ENCODE measurements at regions not wholly inside any gene's neighbourhood (a gene's known extent, or its start where the extent isn't known, plus 50 kb on each side); places are given as distances from the start of the nearest gene placed in this dataset.

DNA sequence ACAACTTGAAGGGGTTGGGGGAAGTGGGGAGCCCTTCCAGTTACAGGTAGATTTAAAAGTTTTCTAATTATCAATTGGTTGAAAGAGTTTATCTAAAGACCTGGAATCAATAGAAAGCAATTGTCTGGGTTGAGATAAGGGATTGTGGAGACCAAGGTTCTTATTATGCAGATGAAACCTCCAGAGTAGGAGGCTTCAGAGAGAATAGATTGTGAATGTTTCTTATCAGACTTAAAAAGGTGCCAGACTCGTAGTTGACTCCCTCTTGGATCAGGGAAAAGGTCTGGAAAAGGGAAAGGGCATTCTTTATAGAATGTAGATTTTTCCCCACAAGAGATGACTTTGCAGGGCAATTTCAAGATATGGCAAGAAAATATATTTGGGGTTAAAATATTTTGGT is 100.8 kb downstream of the GADD45G start:
- WGBS (ENCODE audit: insufficient coverage), result no CpG with 5 or more reads among the region's 1 CpG
- peaks cover 0 to 3% (median 0%) of the 10 kb centered on the region in 7 donors for H3K9me3 Mint-ChIP-seq
- no peaks in the 10 kb centered on the region for H3K36me3 Mint-ChIP-seq
- no peaks in the 10 kb centered on the region for H3K79me2 ChIP-seq (ENCODE audit: insufficient read depth, low read length)
- H3K4me3 Mint-ChIP-seq, result no peak overlapping the region
- no peak overlapping the region for H3K4me2 ChIP-seq (replicated peaks; ENCODE audit: extremely low read depth, low read length, poor library complexity, severe bottlenecking)
- intact Hi-C loops (cut with micrococcal nuclease), result no loop called here
- H3K9me3 ChIP-seq (replicated peaks in 1 of 2; ENCODE audit: control insufficient read depth in 1 of 2, insufficient read depth in 1 of 2, low read length in 2 of 2), result no peaks in the 10 kb centered on the region
- no peak overlapping the region for H3K27ac ChIP-seq (ENCODE audit: low read depth in 1 of 2, low read length in 2 of 2)
- H3K36me3 ChIP-seq (replicated peaks in 1 of 2; ENCODE audit: control insufficient read depth in 1 of 2, insufficient read depth in 2 of 2, low read length in 2 of 2), result no peaks in the 10 kb centered on the region
- no peak overlapping the region for H2AFZ ChIP-seq (ENCODE audit: insufficient read depth, low read depth, low read length, poor library complexity, severe bottlenecking)
- no peak overlapping the region for H3K27ac Mint-ChIP-seq
- H3K4me3 ChIP-seq (replicated peaks in 1 of 3; ENCODE audit: low read depth in 2 of 3, low read length in 3 of 3), result no peak overlapping the region
- H3K4me1 Mint-ChIP-seq, result peaks cover 16% of the 10 kb centered on the region
- peaks cover 1 to 6% (median 2%) of the 10 kb centered on the region in 3 donors for H3K27me3 Mint-ChIP-seq (ENCODE audit: low read depth in 3 of 3)
- H3K4me1 ChIP-seq (ENCODE audit: control insufficient read depth in 1 of 2, insufficient read depth in 2 of 2, low read length in 2 of 2), result peaks cover 9 to 12% of the 10 kb centered on the region in 2 donors
- TF ChIP-seq, protein P1, sequence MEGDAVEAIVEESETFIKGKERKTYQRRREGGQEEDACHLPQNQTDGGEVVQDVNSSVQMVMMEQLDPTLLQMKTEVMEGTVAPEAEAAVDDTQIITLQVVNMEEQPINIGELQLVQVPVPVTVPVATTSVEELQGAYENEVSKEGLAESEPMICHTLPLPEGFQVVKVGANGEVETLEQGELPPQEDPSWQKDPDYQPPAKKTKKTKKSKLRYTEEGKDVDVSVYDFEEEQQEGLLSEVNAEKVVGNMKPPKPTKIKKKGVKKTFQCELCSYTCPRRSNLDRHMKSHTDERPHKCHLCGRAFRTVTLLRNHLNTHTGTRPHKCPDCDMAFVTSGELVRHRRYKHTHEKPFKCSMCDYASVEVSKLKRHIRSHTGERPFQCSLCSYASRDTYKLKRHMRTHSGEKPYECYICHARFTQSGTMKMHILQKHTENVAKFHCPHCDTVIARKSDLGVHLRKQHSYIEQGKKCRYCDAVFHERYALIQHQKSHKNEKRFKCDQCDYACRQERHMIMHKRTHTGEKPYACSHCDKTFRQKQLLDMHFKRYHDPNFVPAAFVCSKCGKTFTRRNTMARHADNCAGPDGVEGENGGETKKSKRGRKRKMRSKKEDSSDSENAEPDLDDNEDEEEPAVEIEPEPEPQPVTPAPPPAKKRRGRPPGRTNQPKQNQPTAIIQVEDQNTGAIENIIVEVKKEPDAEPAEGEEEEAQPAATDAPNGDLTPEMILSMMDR (IDR thresholded peaks at IDR 0.05), result no peak
- no peaks in the 10 kb centered on the region for H3K27me3 ChIP-seq (ENCODE audit: control insufficient read depth in 2 of 2, insufficient read depth in 2 of 2, low read length in 2 of 2)
- no peak overlapping the region for H3K9ac ChIP-seq (ENCODE audit: insufficient read depth, low read length, poor library complexity, severe bottlenecking)
- no peak for DNase-seq
- H4K20me1 ChIP-seq (ENCODE audit: insufficient read depth, low read length), result no peaks in the 10 kb centered on the region

- H3K27ac Mint-ChIP-seq, result no peak overlapping the region
- no peak overlapping the region for H3K4me3 ChIP-seq (replicated peaks in 1 of 3; ENCODE audit: low read depth in 2 of 3, low read length in 3 of 3)
- no peaks in the 10 kb centered on the region for H3K36me3 ChIP-seq (replicated peaks in 1 of 2; ENCODE audit: control insufficient read depth in 1 of 2, insufficient read depth in 2 of 2, low read length in 2 of 2)
- DNase-seq, result no peak
- no peaks in the 10 kb centered on the region for H3K27me3 ChIP-seq (ENCODE audit: control insufficient read depth in 2 of 2, insufficient read depth in 2 of 2, low read length in 2 of 2)
- 50% methylated on average over 1 of the region's 3 CpGs for WGBS (ENCODE audit: insufficient coverage)
- peaks cover 0 to 3% (median 0%) of the 10 kb centered on the region in 7 donors for H3K9me3 Mint-ChIP-seq
- TF ChIP-seq, protein P1 (IDR thresholded peaks at IDR 0.05), result no peak
- H3K4me1 ChIP-seq (ENCODE audit: control insufficient read depth in 1 of 2, insufficient read depth in 2 of 2, low read length in 2 of 2), result peaks cover 11 to 15% of the 10 kb centered on the region in 2 donors
- H2AFZ ChIP-seq (ENCODE audit: insufficient read depth, low read depth, low read length, poor library complexity, severe bottlenecking), result no peak overlapping the region
- no peak overlapping the region for H3K4me2 ChIP-seq (replicated peaks; ENCODE audit: extremely low read depth, low read length, poor library complexity, severe bottlenecking)
- H3K79me2 ChIP-seq (ENCODE audit: insufficient read depth, low read length), result no peaks in the 10 kb centered on the region
- no peaks in the 10 kb centered on the region for H3K9me3 ChIP-seq (replicated peaks in 1 of 2; ENCODE audit: control insufficient read depth in 1 of 2, insufficient read depth in 1 of 2, low read length in 2 of 2)
- H3K27ac ChIP-seq (ENCODE audit: low read depth in 1 of 2, low read length in 2 of 2), result no peak overlapping the region
- H3K36me3 Mint-ChIP-seq, result no peaks in the 10 kb centered on the region
- H3K27me3 Mint-ChIP-seq (ENCODE audit: low read depth in 3 of 3), result peaks cover 1 to 6% (median 2%) of the 10 kb centered on the region in 3 donors
- intact Hi-C loops (cut with micrococcal nuclease), result no loop called here
- H3K4me3 Mint-ChIP-seq, result no peak overlapping the region
- H4K20me1 ChIP-seq (ENCODE audit: insufficient read depth, low read length), result no peaks in the 10 kb centered on the region
- no peak overlapping the region for H3K9ac ChIP-seq (ENCODE audit: insufficient read depth, low read length, poor library complexity, severe bottlenecking)
- H3K4me1 Mint-ChIP-seq, result peaks cover 18% of the 10 kb centered on the region
Measured at GRCh38 chr9:89706086-89706485, 101.3 kb downstream of the GADD45G start.
